Omental fat pad (tissue), 3 donors: ENCODE measurements at regions not wholly inside any gene's neighbourhood (a gene's known extent, or its start where the extent isn't known, plus 50 kb on each side); places are given as distances from the start of the nearest gene placed in this dataset.

Experiments
- ATAC-seq: fragments of 150-250 bp; one replicate; pipeline ENCODE4 v1.9.1; 2016; ENCODE audit warnings: mild to moderate bottlenecking, moderate library complexity; ENCODE audit not compliant: low FRiP score
- DNase-seq: peaks from one replicate; pipeline ENCODE4 v3.0.0-alpha.2; 2019; ENCODE audit warnings: low spot score
- CTCF ChIP-seq, 3 donors: fragments of 450-650 bp; IDR thresholded peaks; one replicate each; pipeline ENCODE4 v1.5.1; 2016 to 2017; ENCODE audit warnings: antibody characterized with exemption in 3 of 3, mild to moderate bottlenecking in 3 of 3, moderate library complexity in 2 of 3

- no peak for TF ChIP-seq CTCF (IDR thresholded peaks at IDR 0.05)
- DNase-seq (no peak), ATAC-seq (no peak)
Observed at GRCh38 chr20:48270885-48271284, 485.6 kb upstream of the SULF2 start.

- ATAC-seq (no peak), DNase-seq (no peak)
- TF ChIP-seq CTCF (IDR thresholded peaks at IDR 0.05) = no peak
Observed at GRCh38 chr20:48267860-48268633, 482.8 kb upstream of the SULF2 start.

DNA sequence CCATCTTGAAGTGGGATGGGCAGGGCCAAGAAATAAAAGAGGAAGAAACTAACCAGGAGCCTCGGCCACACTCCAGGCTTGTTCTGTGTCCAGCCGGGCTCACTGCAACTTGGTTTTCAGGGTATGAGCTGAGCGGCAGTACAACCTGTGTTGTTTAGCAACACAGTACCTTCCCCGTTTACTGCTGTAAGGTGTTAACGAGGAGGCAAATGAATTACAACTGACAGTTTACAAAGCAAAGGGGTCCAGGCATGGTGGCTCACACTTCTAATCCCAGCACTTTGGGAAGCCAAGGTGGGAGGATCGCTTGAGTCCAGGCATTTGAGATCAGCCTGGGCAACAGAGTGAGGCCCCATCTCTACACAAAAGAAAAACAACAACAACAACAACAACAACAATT, 481.3 kb upstream of the SULF2 start:
- DNase-seq = no peak
- ATAC-seq = no peak
- no peak for TF ChIP-seq CTCF (IDR thresholded peaks at IDR 0.05)

DNA sequence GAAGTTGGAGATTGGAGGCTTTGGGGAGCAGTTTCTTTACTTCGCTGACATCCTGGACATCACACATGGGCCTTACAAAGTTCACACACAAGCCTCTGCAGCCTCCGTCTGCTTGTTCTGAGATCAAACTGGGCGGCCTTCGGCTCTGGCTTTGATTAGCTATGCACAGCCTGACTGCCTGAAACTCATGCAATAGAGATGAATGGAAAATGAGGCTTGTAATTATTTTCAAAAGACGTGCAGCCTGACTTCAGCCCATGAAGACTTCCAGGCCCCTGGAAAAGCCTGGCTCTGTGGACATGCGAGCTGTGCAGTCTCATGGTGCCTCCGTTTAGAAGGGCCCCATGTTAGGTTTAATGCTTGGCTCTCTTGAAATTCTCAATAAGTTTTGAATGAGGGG, 480.5 kb upstream of the SULF2 start:
- ATAC-seq = no peak
- no peak for DNase-seq
- no peak for TF ChIP-seq CTCF (IDR thresholded peaks at IDR 0.05)

DNA sequence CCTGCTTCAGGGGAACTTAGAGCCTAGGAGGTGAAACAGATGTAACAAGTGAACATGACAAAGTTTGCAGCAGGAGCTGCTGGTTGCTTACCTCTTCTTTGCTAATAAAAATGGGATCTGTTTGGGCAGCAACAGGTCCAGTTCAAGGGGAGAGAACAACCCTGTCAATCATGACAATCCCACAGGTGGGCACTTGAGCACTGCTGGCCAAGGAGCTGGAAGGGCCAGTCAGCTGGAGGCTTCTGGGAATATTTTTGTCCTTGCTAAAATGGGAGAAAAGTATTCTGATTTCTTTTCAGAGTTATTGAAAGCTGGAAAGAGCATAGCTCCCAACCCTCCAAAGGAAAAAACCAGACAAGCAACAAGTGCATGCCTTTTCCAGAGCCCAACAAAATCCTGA, 477.7 kb upstream of the SULF2 start:
- no peak for DNase-seq
- TF ChIP-seq CTCF (IDR thresholded peaks at IDR 0.05) = no peak
- ATAC-seq = no peak

DNA sequence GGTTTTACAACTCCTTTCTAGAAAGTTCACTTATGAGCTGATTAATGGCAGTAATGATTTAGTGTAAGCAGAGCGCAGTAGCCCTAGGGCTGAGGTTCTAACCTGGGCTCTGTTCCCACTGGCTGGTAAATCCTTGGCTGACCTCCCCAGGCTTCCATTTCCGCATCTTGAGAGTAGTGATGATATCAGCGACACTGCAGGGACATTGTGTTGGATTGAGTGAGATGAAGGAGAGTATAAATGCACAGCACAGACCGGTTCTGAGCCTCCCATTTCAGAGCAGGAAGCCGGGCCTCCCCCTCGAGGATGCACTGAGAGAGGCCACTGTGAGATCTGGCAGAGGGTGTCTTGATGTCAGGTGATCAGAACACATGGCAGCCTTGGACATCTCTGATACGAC, 477.2 kb upstream of the SULF2 start:
- TF ChIP-seq CTCF (IDR thresholded peaks at IDR 0.05) = no peak
- ATAC-seq (no peak), DNase-seq (no peak)

DNA sequence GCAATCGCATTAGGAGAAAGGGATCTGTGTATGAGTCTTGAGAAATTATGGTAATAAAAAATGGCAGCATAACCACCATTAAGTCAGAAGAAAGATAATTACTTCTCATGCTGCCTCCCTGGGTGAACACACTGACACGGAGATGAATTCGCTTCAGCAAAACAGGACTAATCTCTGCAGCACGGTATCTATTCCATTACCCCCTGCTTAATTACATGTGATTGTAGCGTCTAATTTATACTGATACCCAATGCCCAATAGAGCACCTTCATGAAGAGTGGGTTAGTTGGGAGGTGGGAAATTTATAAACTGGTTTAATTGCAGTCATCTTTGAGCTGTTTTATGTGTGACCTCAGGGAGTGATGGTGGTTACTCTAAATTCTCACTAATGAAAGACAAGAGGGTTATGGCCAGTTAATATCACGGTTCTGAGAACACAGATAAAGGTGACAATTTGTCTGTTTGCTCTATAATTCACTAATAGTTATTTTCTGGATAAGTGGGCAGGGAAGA, 476.2 kb upstream of the SULF2 start:
- DNase-seq (no peak), ATAC-seq (no peak)
- TF ChIP-seq CTCF (IDR thresholded peaks at IDR 0.05) = no peak
